CD4-positive, alpha-beta T cell treated with Interleukin-15 for 1 hour (primary cell): ENCODE measurements at regions not wholly inside any gene's neighbourhood (a gene's known extent, or its start where the extent isn't known, plus 50 kb on each side); places are given as distances from the start of the nearest gene placed in this dataset.
"Not testable (repeated sequence)": the region's sequence is repeated elsewhere in the genome, so short reads cannot be mapped to it uniquely, and the experiment has no call there.

Experiments used
- DNase-seq: peaks from one replicate; pipeline ENCODE4 v3.0.0-alpha.2; 2020

DNA sequence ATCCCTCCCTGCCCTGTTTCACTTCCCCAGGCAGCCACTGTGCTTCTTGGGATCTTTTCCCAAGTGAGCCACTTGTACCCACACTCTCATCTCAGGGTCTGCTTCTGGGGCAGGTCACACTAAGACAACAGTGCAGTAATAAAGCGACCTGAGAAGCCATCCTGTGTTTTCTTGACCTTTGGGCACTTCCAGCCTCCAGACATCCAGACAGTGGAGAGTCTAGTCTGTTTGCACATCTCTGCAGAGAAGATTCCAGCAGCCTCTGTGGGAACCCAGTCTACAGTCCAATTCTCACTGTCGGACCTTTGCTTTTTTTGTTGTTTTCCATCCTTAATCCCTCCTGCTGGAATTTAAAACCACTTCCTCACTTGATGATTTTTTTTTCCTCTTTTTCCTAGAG lies 50.3 kb upstream of the ATP6AP2 start:
- no peak for DNase-seq

DNA sequence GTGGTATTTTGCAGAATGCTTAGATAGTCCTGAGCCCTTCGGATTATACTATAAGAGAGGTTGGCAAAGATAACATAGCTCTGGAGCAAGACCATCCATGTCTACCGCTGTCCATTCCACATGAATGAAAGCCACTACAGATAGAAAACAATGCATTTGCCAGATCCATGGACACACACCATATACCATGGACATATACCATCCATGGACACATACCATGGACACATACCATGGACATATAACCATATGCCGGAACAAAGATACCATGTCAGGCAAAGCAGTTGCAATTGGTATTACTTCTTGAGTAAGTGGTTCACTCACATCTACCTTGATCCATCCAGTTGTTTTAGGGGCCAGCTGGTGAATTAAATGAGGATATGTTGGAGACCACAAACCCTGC lies 53.2 kb upstream of the ATP6AP2 start:
- no peak for DNase-seq

DNA sequence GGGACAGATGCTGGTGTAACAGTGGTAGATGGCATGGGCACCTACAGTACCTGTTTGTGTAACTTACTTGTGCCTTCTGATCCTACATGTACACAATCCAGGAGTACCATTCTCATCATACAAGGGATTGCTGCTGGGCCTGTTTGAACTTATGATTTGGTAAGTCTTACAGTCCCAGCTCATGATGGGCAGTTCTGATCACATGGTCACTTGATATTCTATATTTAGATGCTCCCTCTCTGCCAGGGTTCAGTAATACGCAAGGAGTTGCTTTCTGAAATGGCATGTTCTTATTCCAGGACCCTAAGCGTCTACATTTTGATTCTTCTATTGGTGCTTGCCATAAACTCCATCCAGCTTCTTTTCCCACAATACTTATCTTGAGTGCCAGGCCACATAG lies 54.4 kb upstream of the ATP6AP2 start:
- DNase-seq: no peak

- DNase-seq: not testable (repeated sequence)
Observed at GRCh38 chrX:40525901-40526300, 54.9 kb upstream of the ATP6AP2 start.

GRCh38 chrX:40524423-40524822 lies 56.3 kb upstream of the ATP6AP2 start:
- no peak for DNase-seq

- DNase-seq: no peak
Observed at GRCh38 chrX:40523852-40524251, 56.9 kb upstream of the ATP6AP2 start.

- no peak for DNase-seq
Observed at GRCh38 chrX:40521868-40522450, 58.8 kb upstream of the ATP6AP2 start.

DNA sequence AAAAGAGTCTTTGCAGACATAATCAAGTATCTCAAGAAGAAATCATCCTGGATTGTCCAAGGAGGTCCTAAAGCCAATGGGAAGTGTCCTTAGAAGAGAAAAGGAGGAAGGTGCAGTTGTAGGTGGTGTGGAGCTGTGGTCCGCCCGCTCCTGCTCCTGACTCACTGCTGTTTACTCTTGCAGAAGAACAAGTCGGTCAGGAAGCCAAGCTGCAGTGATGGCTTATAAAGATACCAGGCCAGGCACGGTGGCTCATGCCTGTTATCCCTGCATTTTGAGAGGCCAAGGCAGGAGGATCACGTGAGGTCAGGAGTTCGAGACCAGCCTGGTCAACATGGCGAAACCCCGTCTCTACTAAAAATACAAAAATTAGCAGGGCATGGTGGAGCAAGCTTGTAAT lies 66.4 kb upstream of the ATP6AP2 start:
- DNase-seq: no peak

DNA sequence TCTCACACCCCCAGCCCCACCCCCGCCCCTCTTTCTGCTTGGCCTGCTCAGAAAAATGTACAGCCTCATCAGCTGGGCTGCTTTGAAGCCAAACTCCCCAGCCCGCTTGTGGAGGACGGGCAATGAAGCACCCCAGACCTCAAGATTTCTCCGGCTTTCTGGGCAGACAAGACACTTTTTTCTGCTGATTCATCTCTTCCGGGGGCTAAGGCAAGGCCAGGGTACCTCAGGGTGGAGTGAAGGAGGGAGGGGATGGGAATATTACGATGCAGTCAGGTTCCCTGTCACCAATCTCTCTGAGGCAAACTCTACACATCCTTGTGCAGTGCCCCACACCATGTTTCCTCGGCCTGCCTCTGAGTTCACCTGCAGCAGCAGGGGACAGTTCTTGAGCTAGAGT lies 66.9 kb upstream of the ATP6AP2 start:
- DNase-seq: no peak

DNA sequence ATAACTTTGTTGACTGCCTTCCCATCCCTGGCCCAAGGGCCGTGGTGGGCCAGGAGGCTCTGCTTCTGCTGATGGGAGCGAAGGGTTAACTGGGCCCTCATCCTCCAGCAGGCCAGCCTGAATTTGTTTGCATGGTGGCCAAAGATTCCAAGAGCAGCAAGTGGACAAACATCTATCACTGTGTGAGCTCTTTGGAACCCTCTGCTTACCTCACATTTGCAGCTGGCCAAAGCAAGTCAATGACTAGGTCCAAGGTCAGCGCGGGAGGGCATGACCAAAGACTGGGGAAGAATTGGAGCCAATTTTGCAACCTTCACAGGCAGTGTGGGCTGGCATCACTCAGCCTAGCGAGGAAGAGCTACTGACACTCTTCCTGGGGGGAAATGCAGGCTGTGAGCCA lies 67.8 kb upstream of the ATP6AP2 start:
- no peak for DNase-seq

- DNase-seq: no peak
Observed at GRCh38 chrX:40511258-40511657, 69.5 kb upstream of the ATP6AP2 start.

DNA sequence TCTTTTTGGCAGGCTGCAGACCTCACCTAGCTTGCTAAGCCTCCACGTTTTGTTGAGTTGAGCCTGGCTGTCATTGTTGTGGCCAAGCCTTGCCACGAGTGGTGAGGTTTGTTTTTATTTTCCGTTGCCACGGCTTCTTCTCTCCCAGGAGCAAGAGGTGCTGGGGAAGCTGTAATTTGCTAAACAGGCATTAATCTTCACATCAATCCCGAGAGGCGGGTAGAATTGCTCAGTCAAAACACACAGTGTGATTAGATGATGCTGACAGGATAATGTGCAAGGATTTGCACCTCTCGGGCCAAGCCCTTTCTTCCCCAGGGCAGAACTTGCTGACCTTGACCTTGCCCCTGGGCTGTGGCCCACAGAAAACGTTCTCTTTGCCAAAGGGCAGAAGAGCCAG lies 72.2 kb upstream of the ATP6AP2 start:
- no peak for DNase-seq

- no peak for DNase-seq
Observed at GRCh38 chrX:40506201-40506985, 74.4 kb upstream of the ATP6AP2 start.

DNA sequence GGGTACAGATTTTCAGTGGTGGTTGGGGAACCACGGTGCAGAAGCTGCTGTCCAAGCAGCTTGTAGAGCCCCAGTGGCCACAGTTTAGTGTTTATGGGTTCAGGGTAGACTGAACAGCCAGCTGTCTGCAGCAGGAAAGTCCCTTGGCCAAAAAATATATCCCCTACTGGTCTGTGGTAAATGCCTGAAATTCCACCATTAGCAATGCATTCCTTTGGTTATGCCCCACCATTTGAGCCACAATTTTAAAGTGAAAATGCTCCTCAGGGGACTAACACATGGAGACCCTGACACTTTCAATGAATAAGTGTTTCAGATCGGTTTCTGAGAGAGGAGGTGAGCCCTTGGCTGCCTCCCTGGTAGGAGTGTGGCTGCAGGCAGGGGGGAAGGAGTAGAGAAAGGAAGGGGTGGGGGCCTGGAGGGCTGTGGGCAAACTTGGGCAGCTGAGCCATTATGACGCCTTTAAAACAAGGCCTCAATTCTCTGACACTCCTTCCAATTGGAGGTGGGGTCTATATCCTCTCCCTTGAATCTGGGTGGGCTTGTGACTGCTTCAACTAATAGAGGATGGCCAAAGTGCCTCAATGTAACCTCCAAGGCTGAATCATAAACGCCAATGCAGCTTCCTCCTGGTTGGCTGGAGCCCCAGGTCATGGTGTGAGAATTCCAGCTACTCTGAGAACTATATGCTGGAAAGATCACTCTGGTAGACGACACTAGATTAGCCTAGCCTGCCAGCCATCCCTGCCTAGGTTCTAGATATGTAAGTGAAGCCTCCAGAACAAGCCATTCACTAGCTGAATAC lies 75.8 kb upstream of the ATP6AP2 start:
- DNase-seq: no peak

DNA sequence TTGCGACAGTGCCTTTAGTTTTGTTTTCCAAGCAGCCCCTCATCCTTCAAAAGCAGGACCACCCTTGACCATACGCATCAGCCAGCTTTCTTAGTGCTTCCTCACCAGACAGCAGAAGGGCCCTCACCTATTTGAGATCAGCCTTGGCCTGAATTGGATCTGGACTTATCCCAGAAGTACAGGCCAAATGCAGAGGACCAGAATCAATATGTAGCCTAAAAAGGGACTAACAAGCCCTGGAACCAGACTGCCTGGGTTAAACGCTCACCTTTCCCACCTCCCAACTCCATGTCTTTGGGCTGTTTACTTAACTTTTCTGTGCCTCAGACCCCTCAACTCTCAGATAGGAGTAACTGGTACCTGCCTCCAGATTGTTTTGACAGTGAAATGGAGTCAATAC lies 77.7 kb upstream of the ATP6AP2 start:
- DNase-seq: no peak

DNA sequence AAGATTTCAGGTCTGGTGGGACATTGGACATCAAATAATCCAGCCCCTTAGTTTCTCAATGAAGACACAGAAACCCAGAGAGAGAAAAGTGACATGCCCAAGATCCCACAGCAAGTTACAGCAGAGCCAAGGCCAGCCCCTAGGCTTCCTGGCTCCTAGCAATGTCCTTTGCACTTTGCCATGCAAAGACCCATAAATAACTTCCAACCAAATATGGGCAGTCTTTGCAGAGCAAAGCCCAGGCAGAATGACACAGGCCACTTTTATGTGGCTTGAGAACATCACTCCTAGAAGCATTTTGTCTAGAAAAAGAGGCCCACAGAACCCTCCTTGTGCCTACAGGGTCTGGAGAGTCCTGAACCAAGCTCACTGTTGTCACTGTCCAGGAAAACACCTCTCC lies 78.1 kb upstream of the ATP6AP2 start:
- no peak for DNase-seq

GRCh38 chrX:40501164-40501855 lies 79.5 kb upstream of the ATP6AP2 start:
- DNase-seq: no peak

- DNase-seq: no peak
Observed at GRCh38 chrX:40496728-40497127, 84.0 kb upstream of the ATP6AP2 start.

DNA sequence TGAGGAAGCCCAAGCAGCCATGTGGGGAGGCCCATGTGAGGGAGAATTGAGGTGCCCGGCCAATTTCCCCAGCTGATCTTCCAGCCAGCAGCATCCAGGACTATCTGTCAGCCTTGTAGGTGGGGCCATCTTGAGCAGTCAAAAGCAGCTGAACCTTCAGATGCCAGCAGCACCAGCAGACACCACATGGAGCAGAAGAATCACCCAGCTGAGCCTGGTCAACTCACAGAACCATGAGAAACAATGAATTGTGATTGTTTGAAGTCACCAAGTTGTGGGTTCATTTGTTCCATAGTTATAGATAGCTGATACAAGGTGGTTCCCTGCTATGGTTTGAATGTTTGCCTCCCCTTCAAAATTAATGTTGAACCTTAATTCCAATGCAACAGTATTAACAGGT lies 85.1 kb upstream of the ATP6AP2 start:
- no peak for DNase-seq

DNA sequence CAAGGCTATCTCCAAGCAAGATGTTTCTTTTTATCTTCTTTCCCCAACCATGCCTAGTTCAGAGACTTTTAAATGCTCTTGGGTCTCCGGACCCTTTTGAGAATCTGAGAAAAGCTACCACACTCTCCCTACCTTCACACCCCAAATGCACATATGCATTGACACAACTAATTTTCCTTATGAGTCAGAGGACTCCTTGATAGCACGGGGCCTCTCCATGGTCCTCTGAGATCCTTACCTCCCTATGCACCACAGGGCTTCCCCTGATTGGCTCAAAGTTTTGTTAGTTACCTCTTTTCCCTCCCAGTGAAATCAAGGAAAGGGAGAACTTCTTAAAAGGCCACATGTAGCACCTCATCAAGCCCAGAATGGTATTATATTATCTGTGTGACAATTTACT lies 86.8 kb upstream of the ATP6AP2 start:
- DNase-seq: no peak

DNA sequence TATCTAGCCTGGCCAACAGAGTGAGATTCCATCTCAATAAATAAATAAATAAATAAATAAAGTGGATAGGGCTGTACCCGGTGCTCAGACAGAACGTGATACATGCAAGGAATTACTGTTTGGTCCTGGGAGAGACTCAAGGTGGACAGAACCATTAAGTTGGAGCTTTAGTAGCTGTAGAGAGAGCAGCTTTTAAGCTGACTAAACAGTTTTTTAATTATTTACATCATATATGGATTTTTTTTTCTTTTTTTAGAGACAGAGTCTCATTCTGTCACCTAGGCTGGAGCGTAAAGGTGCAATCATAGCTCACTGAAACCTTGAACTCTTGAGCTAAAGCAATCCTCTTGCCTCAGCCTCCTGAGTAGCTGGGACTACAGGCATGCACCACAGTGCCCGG lies 92.5 kb upstream of the ATP6AP2 start:
- DNase-seq: no peak

- DNase-seq: no peak
Observed at GRCh38 chrX:40485973-40486372, 94.8 kb upstream of the ATP6AP2 start.

DNA sequence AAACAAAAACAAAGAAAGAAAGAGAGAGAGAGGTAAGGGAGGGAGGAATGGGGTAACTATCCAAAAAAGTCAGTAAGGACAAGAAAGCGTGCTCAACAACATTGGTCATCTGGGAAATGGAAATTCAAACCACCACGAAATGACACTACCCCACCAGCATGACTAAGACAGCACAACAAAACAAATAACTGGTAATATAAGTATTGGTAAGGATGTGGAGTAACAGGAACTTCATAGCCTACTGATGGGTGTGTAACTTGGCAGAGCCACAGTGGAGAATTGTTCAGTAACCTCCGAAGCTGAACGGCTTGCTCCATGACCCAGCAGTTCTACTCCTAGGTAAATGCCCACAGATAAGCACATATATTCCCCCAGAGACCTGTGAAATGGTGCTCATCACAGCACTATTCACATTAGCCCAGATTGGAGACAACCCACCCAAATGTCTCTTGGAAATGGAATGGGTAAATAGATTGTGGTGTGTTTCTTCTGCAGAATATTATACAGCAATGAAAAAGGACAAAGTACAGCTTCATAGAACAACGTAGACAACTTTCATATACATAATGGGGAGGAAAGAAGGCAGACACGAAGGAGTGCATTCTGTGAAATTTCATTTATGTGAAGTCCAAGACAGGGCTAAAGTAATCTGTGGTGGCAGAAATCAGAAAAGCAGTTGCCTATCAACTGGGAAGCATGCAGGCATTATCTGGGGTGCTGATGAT lies 95.5 kb upstream of the ATP6AP2 start:
- DNase-seq: no peak
